ENCODE measurements at regions not wholly inside any gene's neighbourhood (a gene's known extent, or its start where the extent isn't known, plus 50 kb on each side); places are given as distances from the start of the nearest gene placed in this dataset.

DNA sequence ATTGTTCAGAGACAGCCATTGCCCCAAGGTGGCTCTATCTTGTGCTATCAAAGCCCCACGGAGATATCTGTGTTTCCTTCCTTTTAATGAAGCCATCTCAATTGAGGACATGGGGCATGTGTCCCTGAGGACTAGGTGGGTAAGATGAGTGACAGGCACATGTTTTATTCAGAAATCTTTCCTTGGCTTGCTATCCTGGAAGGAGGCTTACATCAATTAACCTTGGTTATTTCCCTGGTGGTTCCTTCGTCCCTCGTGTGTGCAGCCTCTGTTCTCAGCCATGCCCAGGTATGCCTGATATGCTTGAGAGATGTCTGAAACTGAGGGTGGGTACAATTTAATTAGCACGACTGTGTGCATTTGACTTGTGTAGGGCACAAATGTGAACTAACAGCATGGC is 102.2 kb upstream of the TUT7 start:
- no peaks in the 10 kb centered on the region for H3K36me3 Mint-ChIP-seq (ENCODE audit: low read depth)
- ChIA-PET CTCF (no interaction called here), POLR2A (no interaction called here)
- H3K4me3 Mint-ChIP-seq, result no peak overlapping the region
- no peak overlapping the region for H3K27ac Mint-ChIP-seq
- no peaks in the 10 kb centered on the region for H3K4me1 Mint-ChIP-seq
- H3K9me3 Mint-ChIP-seq, result peaks cover 4% of the 10 kb centered on the region
- intact Hi-C loops (cut with micrococcal nuclease), result no loop called here
- no peak for DNase-seq
- TF ChIP-seq, protein P1, sequence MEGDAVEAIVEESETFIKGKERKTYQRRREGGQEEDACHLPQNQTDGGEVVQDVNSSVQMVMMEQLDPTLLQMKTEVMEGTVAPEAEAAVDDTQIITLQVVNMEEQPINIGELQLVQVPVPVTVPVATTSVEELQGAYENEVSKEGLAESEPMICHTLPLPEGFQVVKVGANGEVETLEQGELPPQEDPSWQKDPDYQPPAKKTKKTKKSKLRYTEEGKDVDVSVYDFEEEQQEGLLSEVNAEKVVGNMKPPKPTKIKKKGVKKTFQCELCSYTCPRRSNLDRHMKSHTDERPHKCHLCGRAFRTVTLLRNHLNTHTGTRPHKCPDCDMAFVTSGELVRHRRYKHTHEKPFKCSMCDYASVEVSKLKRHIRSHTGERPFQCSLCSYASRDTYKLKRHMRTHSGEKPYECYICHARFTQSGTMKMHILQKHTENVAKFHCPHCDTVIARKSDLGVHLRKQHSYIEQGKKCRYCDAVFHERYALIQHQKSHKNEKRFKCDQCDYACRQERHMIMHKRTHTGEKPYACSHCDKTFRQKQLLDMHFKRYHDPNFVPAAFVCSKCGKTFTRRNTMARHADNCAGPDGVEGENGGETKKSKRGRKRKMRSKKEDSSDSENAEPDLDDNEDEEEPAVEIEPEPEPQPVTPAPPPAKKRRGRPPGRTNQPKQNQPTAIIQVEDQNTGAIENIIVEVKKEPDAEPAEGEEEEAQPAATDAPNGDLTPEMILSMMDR (IDR thresholded peaks at IDR 0.05), result no peak
- peaks cover 3% of the 10 kb centered on the region for H3K27me3 Mint-ChIP-seq
- no peak for ATAC-seq (ENCODE audit: low read depth)

DNA sequence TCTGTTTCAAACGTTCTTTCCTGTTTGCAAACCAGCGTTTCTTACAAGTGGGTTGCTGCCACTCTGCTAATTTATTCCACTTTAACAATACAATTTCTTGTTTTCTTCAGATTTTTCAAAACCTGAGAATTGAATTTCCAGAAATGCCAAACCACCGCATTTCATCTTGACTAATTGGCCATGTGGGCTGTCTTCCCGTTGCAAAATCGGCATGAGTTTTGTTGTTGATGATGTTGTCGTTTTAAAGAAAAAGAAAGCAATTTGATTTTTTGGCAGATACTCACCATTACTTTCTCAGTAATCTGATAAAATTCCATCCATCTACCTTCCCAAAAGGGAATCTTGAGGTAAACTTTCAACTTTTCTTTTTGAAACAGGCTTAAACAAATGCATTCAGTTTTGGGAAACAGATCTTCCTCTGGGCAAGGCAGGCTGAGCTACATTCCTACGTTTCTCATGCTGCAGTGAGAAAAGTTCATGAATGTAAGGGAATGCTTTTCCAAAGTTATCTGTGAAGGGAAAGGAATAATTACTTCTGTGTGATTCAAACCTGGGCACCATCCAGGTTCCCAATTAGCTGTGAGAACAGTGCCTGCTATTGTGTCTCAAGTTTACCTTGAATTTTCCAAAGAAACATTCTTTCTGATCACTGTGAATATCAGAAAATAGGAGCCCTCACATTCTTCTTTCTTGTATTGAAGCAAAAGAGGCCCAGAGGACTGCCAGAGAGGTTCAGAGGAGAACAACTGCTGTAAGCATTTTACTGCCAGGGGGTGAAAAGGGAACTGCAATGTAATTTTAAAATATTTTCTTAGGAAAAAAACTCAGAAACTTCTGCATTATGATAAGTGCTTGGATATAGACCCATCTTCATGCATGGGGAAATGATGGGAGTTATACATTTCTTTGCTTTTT is 100.7 kb upstream of the TUT7 start:
- TF ChIP-seq, protein P1 (IDR thresholded peaks at IDR 0.05), result no peak
- Mint-ChIP-seq H3K9me3 (peaks cover 4% of the 10 kb centered on the region), H3K27ac (no peak overlapping the region), H3K36me3 (ENCODE audit: low read depth) (no peaks in the 10 kb centered on the region), H3K4me3 (no peak overlapping the region), H3K4me1 (no peaks in the 10 kb centered on the region), H3K27me3 (peaks cover 3% of the 10 kb centered on the region)
- ChIA-PET CTCF (no interaction called here), POLR2A (no interaction called here)
- ATAC-seq (ENCODE audit: low read depth) (no peak), DNase-seq (no peak)
- intact Hi-C loops (cut with micrococcal nuclease), result no loop called here

DNA sequence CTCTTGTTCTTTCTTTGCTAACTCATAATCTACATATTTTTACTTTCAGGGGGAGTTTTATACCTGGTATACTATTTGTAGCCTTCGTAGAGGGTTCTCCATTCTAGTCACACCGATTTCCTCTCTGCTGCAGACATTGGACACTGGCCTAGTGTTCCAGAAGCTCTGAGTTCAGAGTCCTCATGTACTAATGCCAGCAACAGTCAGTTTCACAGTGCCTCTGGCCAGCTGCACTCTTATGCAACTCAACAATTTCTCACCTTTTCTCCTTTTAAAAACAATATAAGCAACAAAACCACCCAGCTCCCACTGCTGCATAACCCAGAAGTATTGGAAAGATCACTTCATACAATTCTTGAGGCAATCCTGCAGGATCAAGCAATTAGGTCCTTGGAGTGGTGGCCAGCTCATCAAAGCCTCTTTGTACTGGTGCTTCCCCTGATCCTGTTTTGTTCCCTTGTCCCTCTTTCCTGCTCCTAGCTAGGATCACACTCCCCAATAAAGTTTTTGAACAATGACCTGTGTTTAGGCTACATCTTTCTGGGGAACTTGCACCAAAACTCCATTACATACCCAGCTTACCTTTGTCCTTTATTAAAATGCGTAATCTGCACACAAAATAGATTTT is 98.1 kb upstream of the TUT7 start:
- no peak overlapping the region for H3K4me3 Mint-ChIP-seq
- no peak overlapping the region for H3K27ac Mint-ChIP-seq
- H3K27me3 Mint-ChIP-seq, result peaks cover 4% of the 10 kb centered on the region
- CTCF ChIA-PET, result no interaction called here
- intact Hi-C loops (cut with micrococcal nuclease), result no loop called here
- POLR2A ChIA-PET, result no interaction called here
- ATAC-seq (ENCODE audit: low read depth), result no peak
- no peaks in the 10 kb centered on the region for H3K36me3 Mint-ChIP-seq (ENCODE audit: low read depth)
- DNase-seq, result no peak
- TF ChIP-seq, protein P1 (IDR thresholded peaks at IDR 0.05), result no peak
- peaks cover 4% of the 10 kb centered on the region for H3K9me3 Mint-ChIP-seq
- no peaks in the 10 kb centered on the region for H3K4me1 Mint-ChIP-seq

DNA sequence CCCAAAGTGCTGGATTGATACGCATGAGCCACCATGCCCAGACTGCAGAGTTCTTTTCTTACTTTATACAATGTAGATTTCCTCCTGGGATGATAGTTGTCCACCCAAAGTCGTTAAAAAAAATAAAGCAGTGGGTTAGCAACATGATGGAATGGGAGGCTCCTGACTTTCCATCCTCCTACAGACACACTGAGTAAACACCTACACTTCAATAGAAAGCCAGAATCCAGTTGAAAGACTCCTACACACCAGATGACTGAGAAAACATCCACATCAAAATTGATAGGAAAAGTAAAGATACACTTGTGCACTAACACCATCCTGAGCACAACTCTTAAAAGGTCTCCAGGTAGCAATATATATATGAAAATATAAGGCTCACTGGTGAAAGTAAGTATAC is 95.0 kb upstream of the TUT7 start:
- ChIA-PET CTCF (no interaction called here), POLR2A (no interaction called here)
- no peak for DNase-seq
- no peaks in the 10 kb centered on the region for H3K36me3 Mint-ChIP-seq (ENCODE audit: low read depth)
- ATAC-seq (ENCODE audit: low read depth), result no peak
- no peak overlapping the region for H3K27ac Mint-ChIP-seq
- TF ChIP-seq, protein P1 (IDR thresholded peaks at IDR 0.05), result no peak
- intact Hi-C loops (cut with micrococcal nuclease), result no loop called here
- no peaks in the 10 kb centered on the region for H3K4me1 Mint-ChIP-seq
- no peak overlapping the region for H3K4me3 Mint-ChIP-seq
- peaks cover 9% of the 10 kb centered on the region for H3K27me3 Mint-ChIP-seq
- H3K9me3 Mint-ChIP-seq, result peaks cover 4% of the 10 kb centered on the region

DNA sequence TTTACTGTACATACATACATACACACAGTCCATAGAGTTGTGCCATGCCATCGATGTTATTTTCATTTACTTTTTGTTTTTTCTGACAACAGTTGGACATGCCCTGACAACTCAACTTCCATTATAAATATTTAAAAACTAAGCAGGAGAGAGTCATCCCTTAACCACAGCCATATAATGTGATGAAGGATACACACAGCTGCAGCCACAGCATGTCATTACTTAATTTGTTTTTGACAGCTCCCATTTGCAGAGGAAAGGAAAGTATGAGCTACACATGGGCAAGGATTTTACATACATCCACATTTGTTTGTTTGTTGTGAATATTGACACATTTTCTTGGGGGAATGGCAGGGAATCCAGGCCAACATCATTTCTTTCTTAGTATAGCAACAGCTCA is 91.5 kb upstream of the TUT7 start:
- TF ChIP-seq, protein P1 (IDR thresholded peaks at IDR 0.05), result no peak
- intact Hi-C loops (cut with micrococcal nuclease), result no loop called here
- Mint-ChIP-seq H3K27me3 (peaks cover 9% of the 10 kb centered on the region), H3K4me1 (no peaks in the 10 kb centered on the region), H3K27ac (no peak overlapping the region), H3K36me3 (ENCODE audit: low read depth) (no peaks in the 10 kb centered on the region), H3K9me3 (no peaks in the 10 kb centered on the region), H3K4me3 (no peak overlapping the region)
- CTCF ChIA-PET, result no interaction called here
- no peak for DNase-seq
- POLR2A ChIA-PET, result no interaction called here
- no peak for ATAC-seq (ENCODE audit: low read depth)
